ENCODE measurements at regions not wholly inside any gene's neighbourhood (a gene's known extent, or its start where the extent isn't known, plus 50 kb on each side); places are given as distances from the start of the nearest gene placed in this dataset.
"Not testable (repeated sequence)": the region's sequence is repeated elsewhere in the genome, so short reads cannot be mapped to it uniquely, and the experiment has no call there.

GRCh38 chr12:123061441-123062205, 81.1 kb downstream of the ARL6IP4 start:
- no peak for DNase-seq (ENCODE audit: low read depth in 2 of 2)

- DNase-seq (ENCODE audit: low read depth in 2 of 2) = no peak
Measured at GRCh38 chr12:123059500-123059899, 79.0 kb downstream of the ARL6IP4 start.

GRCh38 chr12:123058980-123059379, 78.5 kb downstream of the ARL6IP4 start:
- DNase-seq (ENCODE audit: low read depth in 2 of 2) = no peak

DNA sequence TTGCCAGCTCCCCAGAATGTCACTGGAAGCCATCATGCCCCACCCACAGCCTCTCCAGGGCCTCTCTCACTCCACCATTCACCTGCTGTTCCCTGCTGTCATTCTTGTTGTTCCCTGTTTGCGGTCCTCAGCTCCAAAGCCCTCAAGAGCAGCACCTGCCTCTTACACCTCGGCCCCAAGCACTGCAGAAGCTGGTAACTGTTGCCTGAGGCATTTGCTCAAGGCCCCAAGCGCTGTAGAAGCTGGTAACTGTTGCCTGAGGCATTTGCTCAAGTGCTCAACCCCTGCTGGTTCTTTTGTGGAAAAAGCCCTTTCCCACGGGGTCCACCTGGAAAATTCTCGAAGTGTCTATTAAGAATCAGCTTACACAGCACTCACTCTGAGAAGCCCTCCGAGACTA, 78.0 kb downstream of the ARL6IP4 start:
- no peak for DNase-seq (ENCODE audit: low read depth in 2 of 2)

DNA sequence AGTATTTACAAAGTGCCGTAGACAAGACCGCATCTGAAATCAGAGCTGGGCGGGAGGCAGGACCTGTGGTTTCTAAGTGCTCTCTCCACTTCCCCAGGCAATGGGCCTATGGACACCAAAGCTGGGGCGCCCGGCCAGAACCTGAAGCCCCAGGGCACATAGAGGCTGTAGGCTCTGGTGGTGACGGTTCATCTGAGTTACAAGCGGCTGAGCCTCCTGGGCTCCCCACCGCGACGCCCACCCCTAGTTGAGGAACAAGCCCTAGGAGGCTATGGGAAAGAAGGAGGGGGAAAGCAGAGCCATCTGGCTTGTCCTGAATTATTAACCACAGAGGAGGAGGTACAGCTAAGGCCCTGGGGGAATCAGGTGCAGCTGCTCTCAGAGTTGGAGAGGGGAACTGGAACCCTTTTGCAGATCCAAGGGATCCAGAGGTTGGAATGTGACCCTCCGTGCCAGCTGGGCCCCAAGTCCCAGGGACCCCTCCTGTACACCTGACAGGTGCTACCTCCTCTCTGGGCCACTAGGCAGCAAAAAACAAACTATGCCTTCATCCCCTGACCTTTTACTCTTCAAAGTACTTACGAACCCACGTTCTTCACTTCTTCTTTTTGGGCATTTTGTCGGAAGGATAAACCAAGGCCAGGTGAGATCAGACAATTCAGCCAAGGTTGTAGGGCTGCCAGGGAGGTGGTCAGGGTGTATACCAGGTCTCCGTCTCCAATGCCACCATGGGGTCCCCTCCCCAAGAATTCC, 77.2 kb downstream of the ARL6IP4 start:
- no peak for DNase-seq (ENCODE audit: low read depth in 2 of 2)

DNA sequence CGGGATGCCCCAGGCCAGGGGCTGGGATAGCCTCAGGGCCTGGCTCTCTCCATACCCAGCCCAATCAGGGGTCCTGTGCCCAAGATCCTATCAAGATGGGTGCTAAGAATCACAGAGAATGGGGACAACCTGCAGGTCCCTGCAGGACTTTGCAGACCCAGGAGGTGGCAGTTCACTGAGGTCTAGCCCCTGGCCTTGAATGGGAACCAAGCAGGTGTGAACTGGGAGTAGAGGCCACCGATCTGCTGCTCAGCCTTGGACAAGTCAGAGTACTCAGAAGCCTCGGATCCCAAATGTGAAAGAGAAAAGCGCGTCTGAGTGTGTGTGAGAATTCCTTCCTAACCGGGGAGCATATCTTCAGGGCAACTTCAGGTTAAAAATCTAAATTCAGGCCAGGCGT, 76.2 kb downstream of the ARL6IP4 start:
- DNase-seq (ENCODE audit: low read depth in 2 of 2) = no peak

DNA sequence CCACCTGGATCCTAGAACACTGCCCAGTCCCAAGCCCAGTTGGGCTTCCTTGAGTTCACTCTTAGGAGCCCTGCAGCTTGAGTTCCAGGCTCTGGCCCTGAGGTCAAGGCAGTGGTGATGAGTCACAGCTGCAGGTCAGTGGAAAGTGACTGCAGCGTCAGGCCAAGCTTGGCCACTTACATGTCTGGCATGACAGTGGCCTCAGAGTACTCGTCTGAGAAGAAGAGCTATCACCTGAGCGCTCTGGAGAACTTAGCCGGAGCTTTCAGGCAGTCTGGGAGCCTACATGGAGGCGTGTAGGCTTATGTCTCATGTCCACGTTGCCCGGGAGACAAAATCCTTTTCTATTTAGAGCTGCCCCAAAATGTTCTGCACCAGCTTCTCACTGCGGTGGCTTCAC, 75.6 kb downstream of the ARL6IP4 start:
- no peak for DNase-seq (ENCODE audit: low read depth in 2 of 2)

DNA sequence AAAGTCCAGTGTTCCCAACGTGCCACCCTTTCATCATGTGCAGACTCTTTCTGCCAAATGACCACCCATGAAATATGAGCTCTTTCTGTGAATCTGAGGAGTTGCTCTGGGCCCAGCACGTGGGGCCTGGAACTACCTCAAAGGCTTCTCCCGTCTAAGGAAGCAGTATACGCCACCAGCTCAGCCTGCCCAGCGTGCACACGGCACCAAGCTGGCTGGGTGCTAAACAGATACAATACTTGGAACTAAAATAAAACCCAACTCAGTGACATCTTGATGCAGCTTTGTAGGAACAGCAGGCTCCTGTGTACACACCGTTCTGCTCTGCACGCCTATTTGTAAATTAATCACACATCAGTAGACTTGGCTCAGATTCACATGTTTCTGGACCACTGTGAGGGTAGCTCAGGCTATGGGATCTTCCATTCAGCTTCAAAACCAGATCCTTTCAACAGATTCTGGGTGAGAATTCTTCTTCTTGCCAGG, 74.8 kb downstream of the ARL6IP4 start:
- DNase-seq (ENCODE audit: low read depth in 2 of 2) = no peak

DNA sequence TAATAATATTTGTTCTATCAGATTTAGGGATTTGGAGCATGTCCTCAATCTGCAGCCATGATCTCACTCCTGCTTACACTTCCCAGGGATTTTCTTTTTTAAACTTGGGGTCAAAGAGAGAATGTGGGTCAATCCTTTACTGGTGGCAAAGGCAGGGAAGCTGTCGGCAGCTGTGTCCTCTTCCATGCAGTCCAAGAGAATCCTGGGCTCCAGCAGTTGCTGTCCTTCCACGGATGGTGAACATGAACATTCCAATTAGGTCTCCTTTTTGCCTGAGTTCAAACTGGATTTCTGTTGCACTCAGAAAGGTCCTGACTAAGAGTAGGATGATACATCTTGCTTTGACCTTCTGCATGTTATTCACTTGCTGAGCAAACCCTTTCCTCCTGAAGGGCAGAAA, 73.9 kb downstream of the ARL6IP4 start:
- DNase-seq (ENCODE audit: low read depth in 2 of 2) = no peak

DNA sequence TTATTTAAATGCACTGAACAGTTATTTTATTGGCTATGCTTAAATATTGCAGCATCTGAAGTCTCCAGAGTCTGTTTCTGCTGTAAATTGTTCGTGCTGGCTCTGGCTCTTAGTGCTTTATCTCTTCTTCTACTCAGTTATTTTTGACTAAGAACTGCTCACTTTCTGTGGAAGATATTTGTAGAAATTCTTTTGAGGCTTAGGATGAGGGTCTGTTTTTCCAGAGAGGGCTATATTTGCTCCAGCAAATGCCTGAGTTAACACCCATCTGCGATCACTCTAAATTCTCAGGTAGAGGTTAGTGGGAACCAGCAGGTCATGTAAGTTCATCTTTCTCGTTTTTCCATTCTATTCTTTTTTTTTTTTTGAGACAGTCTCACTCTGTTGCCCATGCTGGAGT, 71.1 kb downstream of the ARL6IP4 start:
- DNase-seq (ENCODE audit: low read depth in 2 of 2) = no peak

DNA sequence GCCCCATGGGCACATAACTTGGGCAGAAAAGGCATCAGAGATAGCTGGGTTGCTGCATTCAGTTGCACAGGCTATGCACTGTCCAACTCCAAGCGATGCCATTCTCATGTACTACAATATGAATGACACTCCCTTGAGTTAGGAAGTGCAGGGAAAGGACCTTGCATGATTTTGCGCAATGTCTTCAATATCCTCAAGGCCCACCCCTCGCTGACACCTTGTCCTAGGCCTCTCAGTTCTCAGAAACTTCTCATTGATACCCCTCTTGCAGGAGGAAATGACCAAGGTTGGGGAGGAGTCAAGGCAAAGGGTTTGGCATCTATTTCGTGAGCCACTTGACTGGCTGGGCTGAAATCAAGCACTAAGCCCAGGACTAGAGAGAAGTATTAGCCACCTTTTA, 70.4 kb downstream of the ARL6IP4 start:
- no peak for DNase-seq (ENCODE audit: low read depth in 2 of 2)

DNA sequence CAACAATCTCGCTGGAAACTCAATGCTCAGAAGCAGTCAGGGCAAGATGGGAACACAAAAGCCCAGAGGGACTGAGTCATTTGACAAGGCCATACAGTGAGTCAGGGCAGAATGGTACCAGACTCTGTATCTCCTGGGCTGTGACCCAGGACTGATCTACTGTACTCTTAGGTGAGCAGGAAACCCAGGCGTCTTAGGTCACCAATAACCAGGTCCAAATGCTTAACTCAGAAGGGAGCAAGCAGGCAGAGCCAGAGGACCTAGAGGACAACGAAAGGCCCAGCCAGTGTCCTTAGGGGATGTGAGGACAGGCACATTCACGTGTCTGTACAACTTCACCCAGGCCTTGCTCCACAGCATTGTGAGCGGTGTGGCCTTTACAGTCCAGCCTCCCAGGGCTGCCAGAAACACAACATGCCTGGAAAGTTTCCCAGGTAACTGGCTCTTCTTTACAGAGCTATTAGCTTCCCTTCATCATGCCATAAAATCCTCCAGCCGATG, 69.9 kb downstream of the ARL6IP4 start:
- DNase-seq (ENCODE audit: low read depth in 2 of 2) = no peak

DNA sequence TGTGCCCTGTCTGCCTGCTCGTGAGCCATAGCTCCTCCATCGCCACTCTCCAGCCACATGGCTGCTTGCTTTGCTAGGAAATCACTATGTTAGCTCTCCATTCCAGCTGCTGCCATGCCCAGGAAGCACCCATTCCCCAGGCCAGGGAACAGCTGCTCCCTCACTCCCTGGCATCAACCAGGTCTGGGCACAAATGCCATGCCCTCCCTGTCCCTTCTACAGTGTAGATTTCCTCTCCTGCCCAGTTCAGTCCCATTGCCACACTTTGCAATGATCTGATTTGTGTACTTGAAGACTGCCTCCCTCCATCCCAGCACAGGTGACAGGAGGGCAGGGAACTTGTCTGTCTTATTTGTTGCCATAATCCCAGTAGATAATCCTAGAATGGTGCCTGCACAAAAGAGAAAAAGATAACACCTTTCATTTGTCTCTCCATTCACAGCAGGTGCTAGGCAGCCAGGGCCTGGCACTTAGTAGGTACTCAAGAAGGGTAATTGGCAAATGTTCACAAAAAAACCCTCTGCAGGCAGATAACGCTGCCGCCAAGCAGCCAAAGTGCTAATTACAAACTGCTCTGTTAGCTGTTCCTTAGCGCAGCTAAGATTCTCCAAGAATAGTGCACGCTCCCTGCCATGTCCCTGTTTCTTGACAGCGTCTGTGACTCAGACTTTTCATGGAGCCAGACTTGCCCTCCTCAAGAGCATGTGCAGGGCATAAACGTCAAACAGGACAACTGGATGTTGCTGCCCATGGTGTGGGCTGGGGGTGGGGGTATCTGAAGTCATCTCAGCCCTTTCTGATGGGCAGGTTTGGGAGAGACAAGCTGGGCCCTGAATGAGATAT, 69.1 kb downstream of the ARL6IP4 start:
- no peak for DNase-seq (ENCODE audit: low read depth in 2 of 2)

DNA sequence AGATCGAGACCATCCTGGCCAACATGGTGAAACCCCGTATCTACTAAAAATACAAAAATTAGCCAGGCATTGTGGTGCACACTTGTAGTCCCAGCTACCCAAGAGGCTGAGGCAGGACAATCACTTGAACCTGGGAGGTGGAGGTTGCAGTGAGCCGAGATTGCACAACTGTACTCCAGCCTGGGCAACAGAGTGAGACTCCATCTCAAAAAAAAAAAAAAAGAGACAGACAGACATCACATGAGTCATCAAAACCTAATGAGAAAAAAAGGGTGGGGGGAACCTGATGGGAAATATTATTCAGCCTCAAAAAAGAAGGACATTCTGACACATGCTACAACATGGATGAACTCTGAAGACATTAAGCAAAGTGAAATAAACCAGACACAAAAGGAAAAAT, 67.4 kb downstream of the ARL6IP4 start:
- DNase-seq (ENCODE audit: low read depth in 2 of 2) = not testable (repeated sequence)

DNA sequence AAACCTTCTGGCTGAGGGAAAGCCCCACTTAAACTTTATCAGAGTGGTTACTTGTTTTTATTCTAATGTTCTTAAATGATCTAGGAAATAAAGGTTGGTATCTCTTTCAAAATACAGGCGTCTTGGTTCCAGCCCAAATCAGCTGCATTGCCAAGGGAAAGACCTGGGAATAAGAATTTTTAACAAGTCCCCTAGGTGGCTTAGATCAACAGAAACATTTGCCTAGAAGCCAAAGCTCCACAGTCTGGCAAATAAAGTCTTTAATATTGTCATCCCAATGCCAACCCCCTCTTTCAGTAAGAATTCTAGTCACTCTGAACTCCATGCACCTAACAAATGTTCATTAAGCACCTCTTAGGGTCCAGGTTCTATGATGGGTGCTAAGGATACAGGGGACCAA, 66.8 kb downstream of the ARL6IP4 start:
- no peak for DNase-seq (ENCODE audit: low read depth in 2 of 2)

GRCh38 chr12:123046431-123046830, 66.0 kb downstream of the ARL6IP4 start:
- DNase-seq (ENCODE audit: low read depth in 2 of 2) = no peak

DNA sequence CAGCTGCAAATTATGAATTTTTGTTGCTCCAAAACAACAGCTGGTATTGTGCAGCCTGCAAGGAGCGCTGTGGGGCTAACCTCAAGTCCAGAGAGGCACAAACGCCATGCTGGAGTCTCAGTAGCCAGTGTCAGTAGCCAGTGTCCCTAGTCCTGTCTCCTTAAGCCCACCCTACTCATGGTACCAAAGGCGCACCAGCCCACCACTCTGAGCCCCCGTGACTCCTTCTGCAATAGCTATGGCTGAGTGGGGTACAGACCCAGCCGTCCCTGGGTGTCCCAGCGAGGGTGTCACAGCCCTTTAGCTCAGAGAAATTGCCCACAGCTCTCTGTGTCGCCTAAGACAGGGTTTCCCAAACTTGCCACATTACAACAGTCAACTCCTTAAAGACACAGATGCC, 65.2 kb downstream of the ARL6IP4 start:
- no peak for DNase-seq (ENCODE audit: low read depth in 2 of 2)

- no peak for DNase-seq (ENCODE audit: low read depth in 2 of 2)
Measured at GRCh38 chr12:123044351-123044750, 63.9 kb downstream of the ARL6IP4 start.

- peak; percentile 18 to 55 for DNase-seq (ENCODE audit: low read depth in 2 of 2)
Measured at GRCh38 chr12:123043536-123044001, 63.1 kb downstream of the ARL6IP4 start.

GRCh38 chr12:123042833-123043232, 62.4 kb downstream of the ARL6IP4 start:
- no peak for DNase-seq (ENCODE audit: low read depth in 2 of 2)

DNA sequence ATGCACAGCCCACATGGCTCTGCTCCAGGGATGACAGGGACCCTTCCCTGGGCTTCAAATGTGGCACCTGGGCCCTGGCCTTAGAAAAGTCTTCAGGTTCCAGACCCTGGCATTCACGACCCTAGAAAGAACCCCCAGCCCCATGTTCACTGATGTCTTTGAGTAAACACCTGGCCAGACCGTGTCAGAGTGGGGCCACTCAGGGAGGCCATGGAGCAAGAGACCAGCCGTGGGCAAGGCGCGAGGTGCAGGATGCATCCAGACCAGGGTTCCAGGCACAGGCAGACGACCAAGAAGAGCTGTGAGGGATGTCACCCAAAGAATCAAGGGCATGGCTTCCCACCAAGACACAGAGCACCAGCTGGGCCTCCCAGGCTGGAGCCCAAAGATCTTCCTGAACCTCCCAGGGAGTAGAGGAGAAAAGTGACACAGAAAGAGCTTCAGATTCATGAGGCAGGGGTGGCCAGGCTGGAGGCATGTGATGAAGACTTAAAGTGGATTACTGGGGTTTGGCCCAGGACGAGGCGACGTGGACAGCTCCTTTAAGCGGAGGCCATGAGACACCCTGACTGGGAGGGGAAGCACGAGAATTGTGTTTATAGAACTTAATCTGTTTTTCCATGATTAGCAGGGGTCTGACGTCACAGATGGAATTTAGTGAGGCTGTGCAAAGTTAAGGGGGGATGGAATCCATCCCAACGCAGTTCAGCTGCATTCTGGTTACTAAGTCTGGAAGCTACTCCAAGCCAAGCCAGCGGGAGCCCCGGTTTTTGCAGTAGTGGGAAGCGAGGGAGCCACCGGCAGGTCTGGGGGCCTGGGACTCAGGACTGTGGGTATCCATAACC, 61.6 kb downstream of the ARL6IP4 start:
- DNase-seq (ENCODE audit: low read depth in 2 of 2) = no peak

Measured in stimulated activated CD4-positive, alpha-beta T cell treated with anti-CD3 and anti-CD28 coated beads, Interleukin-1b, Interleukin-23, amount 100 ng/mL, for 1 hour (primary cell).